ENCODE measurements at regions not wholly inside any gene's neighbourhood (a gene's known extent, or its start where the extent isn't known, plus 50 kb on each side); places are given as distances from the start of the nearest gene placed in this dataset.
"Not testable (repeated sequence)": the region's sequence is repeated elsewhere in the genome, so short reads cannot be mapped to it uniquely, and the experiment has no call there.

GRCh38 chr22:10710923-10711322 is 4817.1 kb upstream of the OR11H1 start:
- not testable (repeated sequence) for TF ChIP-seq CTCF (IDR thresholded peaks at IDR 0.05; ENCODE audit: borderline replicate concordance, extremely low read depth, low read length, poor library complexity, severe bottlenecking); EZH2 (IDR thresholded peaks at IDR 0.05; ENCODE audit: borderline replicate concordance, low read depth, low read length, severe bottlenecking)

Data from DND-41 (cell line).